ENCODE measurements at regions not wholly inside any gene's neighbourhood (a gene's known extent, or its start where the extent isn't known, plus 50 kb on each side); places are given as distances from the start of the nearest gene placed in this dataset.

DNA sequence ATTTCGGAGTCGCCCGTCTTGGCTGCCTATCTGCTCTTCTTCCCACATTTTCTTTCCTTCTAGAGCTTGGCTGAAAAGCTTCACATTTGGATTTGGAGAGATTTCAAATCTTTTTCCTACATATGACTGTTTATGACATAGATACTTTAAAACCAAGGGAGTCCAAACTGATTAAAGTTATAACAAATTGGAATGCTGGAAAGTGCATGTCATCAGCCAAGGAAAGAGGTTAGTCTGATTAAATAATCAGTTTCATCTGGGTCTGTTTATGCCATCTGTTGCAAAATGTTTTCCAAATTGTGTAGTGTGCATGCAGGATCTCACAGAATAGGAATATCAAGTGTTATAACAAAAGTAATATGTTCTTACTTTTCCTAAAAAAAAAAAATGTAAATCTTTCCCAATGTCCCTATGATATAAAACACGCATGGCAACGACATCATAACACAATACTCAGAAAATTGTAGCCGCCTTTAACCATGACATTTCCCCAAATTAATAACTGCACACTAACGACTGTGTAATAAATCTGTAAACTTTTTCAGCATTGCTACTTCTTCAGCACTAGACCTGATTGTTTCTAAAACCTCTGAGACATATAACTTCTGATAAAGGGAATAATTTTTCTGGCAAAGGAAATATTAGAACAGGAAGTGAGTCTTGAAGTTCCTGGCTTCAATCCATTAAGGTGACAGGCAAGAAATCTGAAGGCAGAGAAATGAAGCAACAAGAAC, 230.2 kb upstream of the FOXQ1 start:
- DNase-seq, result no peak

DNA sequence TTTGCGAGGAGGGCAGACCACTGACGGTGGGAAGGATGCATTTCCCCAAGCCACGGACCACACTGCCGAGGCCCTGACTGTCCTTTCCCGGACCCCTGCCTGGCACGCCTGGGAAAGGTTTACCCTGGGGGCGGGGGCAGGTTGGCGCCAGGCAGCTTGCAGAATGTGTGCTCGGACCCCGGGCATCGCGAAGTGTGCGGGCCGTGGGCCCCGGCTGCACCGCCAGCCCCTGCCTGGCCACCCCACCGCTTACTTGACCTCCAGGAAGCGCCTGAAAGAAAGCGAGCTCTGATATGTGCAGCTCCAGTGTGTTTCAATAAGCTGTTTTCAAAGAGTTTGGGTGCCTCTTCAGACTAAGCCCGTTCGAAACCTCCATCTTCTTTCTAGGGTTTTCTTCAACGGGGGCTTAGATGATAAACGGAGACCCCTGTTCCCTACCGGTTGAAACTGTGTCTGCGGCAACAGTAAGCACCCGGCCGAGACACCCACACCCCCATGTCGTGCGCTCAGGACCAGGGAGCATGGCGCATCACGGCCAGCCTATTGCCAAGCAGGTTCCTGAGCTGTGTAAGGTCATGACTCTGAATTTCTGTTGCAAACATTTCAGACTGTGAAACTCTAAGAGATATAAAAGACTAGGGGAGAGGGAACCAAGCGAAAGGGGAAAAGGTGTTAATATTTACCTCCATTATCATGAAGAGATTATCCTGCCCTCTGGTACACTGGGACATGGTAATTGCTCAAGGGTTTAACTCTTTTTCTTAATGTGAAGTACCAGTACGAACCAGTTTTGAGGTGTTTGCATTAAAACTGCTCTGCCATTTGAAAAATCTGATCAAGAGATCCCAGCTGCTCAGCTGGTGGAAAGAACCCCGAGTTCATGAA, 231.2 kb upstream of the FOXQ1 start:
- DNase-seq, result no peak

DNA sequence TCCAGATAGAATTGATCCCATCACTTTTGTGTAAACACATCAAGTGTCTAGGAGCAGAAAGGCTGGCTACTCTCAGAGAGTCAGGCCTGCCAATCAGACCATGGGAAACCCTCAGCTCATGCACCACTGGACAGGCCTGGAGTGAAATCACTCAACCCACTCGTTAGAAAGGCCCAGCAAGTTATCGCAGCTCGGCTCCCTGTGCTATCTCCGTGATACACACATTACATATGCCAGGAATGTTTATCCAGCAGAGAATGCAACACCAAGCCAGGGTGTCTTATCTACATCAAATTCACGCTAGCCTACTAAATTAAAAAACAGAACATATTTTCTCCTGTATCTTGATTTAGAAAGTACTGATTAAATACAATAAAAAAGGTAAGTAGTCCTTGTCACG, 232.4 kb upstream of the FOXQ1 start:
- DNase-seq, result no peak

DNA sequence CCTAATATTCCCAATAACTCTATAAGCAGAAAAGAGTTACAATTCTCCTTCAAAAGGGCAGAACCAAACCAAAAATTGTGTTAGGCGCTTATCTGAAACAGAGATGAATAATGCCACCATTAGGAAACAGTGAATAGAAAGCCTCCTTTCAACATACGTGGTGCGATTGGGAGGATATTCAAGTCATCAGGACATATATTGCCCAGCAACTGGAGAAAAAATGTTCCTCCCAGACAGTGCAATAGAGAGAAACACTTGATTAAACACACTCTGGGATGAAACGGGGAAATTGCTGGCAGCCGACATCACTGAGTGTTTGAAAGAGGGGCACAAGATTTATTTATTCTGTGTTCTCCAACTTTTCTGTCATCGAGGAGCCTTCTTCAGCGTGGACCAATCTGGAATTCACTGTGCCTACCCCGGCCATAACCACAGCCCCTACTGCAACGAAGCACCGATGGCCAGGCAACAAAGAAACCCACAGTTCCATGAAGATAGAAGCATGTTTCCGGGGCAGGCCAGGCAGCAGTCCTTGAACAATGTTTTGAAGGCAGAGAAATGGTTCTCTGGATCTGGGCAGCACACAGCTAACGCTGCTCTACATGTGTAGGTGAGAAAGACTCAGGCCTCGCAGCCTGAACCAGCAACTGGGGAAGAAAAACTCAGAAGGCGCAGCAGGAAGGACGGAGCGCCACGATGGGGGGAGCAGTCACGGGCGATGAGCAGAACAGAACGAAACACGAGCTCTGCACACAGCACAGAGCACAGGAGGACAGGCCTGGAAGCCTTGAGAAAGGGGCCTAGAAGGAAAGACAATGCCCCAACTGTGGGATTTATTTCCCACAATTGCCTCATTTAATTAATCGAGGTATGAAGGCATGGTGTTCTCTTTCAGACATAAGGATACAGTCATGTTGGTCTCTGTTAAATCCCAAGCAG, 234.2 kb upstream of the FOXQ1 start:
- DNase-seq, result no peak

DNA sequence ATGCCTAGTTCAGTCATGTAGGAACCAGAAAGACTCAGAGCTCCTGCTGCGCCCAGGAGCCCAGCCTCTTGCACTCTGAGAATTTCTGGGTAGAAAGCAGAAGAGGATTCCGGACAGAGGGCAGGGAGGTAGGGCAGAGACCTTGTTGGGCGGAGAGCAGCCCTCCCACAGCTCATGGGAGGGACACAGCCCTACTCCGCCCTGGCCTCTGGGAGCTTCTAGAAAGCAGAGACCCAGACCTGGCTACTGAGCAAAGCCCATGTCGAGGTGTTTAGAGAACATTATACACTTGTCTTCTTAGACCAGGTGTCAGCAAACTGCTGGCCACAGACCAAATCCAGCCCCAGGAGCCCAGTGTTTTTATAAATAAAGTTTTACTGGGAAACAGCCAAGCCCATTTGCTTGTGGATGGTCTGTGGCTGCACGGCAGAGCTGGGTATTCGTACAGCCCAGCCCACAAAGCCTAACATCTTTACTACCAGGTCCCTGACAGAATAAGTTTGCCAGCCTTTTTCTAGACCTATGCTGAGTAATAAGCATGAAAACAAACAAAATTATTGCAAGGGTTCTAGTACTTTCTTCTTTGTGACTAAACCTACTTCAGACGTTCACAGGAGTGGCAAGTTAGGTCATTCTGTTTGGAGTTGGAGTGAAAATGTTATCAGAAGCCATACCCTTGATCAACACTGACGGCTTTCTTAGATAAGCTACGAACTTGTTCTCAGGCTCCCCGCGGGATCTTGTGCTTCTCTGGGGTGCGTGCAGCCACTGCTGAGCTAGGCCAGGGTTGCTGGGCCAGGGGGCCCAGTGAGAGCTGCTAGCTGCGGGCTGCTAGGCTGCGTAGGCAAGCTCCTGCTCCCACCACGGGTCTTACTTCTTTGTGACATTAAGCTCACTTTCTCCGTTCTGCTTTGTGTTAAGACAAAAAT, 235.1 kb upstream of the FOXQ1 start:
- DNase-seq, result no peak

DNA sequence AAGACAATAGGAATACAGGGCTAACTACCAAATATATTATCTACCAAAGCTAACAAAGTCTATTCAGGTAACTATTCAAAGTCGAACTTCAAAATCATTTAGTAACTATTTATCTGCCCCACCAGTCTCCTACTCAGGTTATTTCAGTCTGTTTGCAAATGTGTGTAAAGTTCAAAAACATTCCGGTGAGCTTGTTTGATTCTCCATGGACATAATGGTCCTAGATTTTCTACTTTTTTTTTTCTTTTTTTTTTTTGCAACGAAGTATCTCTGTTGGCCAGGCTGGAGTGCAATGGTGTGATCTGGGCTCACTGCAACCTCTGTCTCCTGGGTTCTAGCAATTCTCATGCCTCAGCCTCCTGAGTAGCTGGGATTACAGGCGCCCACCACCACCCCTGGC, 236.0 kb upstream of the FOXQ1 start:
- DNase-seq, result no peak

DNA sequence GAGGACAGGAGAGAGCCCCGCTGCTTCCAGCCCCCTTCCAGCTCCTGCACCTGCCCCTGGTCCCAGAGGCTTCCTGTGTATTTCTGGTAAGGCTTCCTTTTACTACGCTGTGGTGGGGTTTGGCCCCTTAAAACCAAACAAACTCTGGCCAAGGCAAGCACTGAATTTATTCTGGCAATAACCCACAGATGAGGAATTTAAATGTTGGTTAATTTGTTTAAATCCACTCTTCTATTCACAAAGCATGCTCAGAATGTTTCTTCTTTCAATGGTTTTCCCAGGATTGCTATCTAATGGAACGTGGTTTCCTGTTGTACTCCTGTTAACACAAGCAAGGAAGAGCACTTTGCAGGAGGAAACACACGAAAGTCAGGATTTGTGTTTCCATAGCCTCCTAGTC, 236.5 kb upstream of the FOXQ1 start:
- DNase-seq, result no peak

DNA sequence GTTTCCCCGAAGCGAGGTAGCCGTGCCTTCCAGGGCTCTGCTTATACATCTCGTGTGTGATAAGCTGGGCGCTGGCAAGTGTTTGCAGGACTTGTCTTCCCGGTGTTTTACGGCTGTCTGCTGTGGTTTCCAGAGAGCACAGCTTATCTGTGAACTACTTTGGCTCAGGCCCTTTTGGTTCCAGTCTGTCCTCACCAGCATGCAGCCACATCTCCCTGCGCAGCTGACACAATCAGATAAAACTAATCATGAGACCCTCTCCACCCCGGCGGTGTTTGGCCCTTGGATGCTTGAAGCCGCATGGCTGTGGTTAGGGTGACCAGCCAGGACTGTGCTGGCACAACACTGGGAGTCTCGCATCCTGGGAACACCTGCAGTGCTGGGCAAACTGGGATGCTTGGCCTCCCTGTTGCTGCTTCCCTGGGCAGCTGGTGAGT, 241.8 kb upstream of the FOXQ1 start:
- no peak for DNase-seq

DNA sequence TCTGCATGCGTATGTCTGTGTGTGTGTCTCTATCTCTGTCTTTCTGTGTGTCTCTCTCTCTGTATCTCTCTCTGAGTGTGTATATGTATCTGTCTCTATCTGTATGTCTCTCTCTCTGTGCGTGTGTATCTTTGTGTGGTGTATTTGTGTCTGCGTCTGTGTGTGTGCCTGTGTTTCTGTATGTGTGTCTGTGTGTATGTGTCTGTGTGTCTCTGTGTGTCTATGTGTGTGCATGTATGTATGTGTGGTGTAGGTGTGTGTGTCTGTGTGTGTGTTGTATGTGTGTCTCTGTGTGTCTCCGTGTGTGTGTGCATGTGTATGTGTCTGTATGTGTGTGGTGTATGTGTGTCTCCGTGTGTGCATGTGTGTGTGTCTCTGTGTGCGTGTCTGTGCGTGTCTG, 243.0 kb upstream of the FOXQ1 start:
- no peak for DNase-seq

DNA sequence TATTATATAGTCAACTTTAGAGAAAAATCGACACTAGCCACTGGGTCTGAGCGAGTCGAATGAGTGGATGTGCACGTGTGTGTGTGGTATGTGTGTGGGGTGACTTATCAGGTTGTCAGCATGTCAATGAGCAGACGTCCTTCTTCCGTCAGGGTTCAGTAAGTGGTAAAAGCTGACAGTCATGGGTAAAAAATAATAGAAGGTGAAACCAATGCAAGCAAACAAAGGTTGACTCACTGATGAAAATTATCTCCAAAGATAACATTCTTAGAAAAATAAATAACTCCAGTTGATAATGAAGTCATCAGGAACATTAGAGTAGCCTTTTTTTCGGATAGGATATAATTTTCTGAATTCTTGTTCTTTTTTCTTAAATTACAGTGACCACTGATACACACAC, 243.8 kb upstream of the FOXQ1 start:
- no peak for DNase-seq

DNA sequence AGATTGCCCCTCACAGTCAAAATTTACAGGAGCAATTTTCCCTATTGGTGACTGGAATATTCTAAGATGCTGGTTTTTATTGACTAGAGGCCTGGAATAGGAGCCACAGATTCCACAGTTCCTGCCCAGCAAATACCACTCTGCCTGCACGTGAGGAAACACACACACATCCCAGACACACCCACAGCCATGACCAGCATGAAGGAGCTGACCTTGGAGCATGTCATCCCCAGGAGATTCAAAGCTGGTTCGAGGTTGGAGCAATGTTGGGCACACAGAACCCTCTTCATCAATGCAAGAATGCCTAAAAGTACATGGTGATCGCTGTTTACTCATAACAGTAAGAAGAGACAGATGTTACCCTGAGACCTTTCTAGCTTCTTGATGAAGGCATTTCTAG, 244.6 kb upstream of the FOXQ1 start:
- DNase-seq, result no peak

DNA sequence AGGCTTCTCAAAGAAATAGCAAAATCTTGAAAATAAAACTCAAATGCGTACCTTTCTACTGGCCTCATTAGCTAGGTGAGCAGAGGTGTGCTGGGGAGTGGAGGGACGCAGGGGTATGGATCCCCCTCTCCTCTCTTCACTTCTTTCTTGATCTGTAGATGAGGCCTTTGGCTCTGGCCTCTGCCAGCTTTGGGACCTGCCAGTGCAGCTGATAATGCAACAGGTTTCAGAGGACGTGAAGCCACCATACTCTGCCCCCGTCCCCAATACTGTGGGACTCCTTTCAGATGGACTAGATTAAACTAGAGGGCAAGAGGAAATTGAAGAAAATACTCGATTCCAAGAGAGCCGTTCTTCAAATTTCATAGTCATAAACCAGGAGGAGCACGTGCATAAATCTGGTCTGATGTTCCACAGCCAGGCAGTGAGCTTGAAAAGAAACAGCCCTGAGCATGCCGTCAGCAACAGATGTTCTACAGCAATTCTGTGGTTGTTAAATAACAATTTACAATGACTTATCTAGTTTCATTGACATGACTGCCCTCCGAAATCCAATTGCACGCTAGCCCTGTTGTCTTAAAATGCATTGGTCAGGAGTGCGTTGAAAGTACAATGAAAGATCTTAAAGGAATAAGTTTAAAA, 245.3 kb upstream of the FOXQ1 start:
- DNase-seq, result no peak

DNA sequence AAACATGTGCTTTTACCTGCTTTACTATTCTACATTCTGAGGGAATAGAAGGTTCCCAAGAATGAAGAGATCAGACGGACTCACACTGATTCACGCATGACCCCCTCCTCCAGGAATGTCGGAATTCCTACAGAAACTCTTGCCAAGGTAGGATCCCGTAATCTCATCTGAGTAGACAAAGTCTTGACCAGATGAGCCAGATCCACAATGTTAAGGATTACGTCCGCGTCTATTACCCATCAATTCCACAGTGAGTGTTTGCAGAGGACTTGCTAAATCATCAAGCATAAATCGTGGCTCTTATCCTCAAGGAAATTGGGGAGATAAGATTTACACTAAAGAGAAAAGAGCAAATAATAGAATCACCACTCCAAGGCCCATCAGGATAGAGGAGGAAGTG, 245.9 kb upstream of the FOXQ1 start:
- DNase-seq, result no peak

DNA sequence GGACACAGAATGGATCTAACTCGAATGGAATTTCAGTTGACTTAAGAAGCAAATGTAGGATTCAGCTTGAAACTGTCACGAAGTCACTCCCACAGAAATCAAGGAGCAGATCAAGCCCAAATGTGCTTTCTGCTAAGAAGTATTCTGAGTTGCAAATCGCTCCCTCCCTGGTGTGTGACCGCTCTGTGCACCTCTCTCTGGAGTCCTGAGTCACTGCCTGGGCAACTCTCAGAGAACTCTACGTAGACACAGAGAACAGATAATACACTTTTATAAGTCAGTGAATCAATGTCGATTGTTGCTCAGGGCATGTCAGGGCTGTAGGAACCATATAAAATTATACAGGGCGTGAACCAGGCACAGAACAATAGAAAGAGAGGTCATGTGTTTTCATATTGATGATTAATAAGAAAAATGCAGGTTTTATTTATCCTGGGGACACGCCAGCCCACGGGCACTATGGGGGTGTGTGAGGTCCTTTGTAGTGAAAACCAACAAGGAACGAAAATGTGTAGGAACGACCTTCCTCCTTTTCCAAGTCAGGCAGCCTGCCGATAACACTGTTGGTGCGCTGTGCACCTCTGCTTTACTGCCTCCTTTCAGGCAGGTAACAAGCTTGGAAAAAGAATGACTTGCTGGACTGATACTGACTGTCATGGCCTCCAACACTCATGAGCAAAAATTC, 248.1 kb upstream of the FOXQ1 start:
- DNase-seq, result no peak

DNA sequence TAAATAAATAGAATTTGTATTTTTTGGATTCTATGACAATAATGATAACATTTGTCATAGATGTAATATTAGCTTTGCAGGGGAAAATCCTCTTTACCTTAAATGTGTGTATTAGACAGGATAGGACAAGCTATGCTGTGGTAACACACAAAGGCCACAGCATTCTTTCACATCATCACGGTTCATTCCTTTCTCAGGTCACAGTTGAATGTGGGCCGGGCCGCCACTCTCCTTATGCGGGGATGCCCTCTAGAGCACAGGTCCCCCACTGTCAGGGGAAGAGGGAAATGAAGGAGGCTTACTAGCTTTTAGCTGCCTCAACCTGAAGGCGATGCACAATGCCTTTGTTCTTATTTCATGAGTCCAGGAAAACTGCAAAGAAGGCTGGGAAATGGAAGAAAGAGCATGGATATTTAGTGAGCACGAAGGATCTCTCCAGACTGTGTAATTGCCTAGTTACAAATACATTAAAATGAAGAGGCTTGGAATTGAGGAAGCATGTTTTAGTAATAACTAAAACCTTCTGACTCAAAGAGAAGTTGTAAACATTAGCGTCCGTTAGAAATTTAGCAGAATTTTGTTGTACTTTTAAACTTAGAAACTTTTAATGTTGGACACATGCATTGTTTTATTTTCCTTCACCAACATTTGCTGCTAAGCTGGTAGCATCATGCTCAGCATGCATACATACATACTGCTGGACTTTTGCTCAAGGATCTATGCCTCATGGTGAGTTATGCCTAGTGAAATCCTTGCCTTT, 248.9 kb upstream of the FOXQ1 start:
- DNase-seq, result no peak

DNA sequence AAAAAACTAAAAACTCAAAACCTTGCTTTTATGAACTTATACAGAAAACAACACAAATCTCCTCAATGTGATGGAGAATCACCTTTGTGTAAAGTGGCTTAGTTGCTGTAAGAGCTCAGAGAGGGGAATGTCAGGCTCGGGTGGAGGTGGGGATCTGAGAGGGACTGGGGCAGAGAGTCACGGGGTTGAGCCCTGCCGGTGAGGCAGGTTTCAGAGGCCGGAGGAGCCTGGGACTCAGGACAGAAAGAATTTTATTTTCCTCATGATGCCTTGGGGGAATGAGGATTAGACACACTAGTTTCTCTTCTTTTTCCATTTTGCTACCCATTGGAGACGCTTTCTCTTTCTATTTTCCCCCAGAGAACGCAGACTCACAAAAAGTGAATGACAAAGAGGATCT, 252.3 kb upstream of the FOXQ1 start:
- no peak for DNase-seq

DNA sequence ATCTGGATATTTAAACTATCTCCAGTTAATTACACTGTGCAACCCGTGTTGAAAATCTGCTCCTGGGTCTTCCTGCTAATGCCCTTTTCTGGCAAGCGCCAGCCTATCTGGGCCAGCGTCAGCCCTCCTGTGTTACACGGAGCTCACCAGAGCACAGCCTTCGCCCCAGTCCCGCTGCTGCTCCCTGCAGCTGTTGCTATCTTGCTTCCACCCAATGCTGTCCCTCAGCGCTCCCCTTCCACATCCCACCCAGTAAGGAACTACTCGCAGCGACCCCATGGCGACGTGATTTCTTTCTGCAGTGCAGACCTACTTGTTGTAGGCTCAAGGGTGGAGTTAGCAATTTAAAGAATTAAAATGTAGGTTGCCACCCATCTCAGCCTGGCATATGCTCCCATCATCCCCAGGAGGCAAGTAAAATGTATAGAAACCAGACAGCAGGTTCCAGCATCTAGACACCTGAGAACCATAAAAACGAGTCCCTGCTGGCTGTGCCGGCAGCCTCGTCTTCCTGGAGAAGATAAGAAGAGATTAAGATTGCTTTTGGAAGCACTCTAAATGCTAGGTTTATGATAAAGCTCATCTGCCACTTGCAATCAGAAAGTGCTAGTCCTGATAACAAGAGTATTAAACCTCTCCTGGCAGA, 254.3 kb upstream of the FOXQ1 start:
- no peak for DNase-seq

DNA sequence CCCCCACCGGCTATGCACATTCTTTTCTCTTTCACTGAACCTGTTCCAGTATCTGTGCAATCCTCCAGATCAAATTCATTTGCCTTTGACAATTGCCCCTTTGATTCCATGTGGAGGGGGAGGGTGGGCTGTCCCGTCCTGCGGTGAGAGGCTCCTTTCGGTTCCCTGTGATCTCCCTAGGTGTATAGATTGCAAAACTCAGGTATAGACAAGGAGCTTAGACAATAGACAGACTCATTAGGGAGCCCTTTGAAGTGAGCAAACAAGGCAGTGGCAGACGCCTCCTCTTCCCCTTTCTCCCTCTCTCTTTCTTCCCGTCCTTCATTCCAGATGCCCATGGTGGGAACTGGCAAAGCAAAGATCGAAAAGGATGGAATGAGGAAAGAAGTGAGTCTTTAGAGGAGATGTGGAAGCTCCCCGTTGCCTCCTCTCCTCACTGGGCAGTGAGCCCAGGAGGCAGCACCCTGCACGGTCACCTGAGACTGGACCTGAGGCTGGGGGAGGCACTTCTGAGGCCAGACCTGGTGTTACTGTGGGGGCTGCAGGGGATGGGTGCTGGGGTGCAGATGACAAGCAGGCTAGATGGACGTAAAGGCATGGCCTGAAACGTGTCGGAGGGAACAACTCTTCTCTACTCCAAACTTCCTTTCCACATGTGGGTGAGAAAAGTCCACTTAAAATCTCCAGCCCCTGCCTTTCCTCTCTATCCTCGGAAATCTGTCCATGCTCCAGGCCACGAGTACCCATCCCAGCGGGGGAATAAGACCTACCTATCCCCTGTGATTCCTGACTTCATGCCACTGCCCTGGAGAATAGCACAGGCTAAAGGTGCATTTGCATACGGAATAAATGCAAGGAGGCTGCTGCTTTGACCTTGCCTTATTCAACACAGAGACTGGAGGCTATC, 256.6 kb upstream of the FOXQ1 start:
- no peak for DNase-seq

DNA sequence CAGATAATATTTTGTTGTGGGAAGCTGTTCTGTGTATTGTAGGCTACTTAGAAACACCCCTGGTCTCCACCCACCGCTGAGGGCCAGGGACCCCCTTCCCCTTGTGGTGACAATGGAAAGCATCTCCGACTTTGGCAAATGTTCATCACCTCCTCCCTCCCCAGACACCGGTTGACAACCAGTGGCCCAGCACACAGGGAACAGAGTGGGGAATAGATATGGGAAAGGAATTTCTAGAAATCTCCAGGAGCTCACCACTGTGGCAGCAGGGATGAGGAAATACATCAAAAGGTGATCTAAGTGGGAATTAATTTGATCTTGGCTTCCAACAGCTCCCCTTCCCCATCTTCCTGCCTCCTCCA, 257.3 kb upstream of the FOXQ1 start:
- no peak for DNase-seq
